SU-DHL-6 (cell line): ENCODE measurements at regions not wholly inside any gene's neighbourhood (a gene's known extent, or its start where the extent isn't known, plus 50 kb on each side); places are given as distances from the start of the nearest gene placed in this dataset.

Source experiments
- EZH2phosphoT487 ChIP-seq: fragments of 200-600 bp; sonication (generic), shearing (Covaris generic); conservative IDR thresholded peaks from 2 replicates; pipeline ENCODE4 v1.6.1; 2018; ENCODE audit warnings: mild to moderate bottlenecking, antibody characterized with exemption, low read length, moderate library complexity, mixed read lengths
- TF ChIP-seq, protein P1 (sequence below): fragments of 200-600 bp; sonication (generic); IDR thresholded peaks from one replicate; pipeline ENCODE4 v1.5.1; 2017; ENCODE audit warnings: antibody characterized with exemption, mild to moderate bottlenecking, low read length, moderate library complexity; ENCODE audit not compliant: insufficient read depth, poor library complexity, severe bottlenecking

DNA sequence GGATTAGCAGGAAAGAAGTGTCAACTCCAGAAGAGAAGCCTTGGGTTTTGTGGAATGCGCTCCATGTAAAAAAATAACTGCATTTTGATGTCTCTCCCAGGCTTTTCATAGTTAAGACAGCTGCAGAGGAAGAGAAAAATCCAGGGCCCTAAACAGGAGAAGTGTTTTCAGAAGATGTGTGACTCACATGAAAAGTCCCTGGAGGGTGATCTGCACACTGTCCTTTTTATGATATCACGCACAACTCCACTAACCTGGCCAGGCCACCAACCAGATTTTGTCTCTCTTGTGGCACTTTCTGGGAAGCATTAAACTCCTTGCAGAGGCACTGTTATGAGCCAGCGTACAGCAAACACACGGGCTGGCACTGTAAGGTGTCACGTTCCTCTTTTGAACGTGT, 267.3 kb downstream of the FGF9 start:
- TF ChIP-seq, protein P1, sequence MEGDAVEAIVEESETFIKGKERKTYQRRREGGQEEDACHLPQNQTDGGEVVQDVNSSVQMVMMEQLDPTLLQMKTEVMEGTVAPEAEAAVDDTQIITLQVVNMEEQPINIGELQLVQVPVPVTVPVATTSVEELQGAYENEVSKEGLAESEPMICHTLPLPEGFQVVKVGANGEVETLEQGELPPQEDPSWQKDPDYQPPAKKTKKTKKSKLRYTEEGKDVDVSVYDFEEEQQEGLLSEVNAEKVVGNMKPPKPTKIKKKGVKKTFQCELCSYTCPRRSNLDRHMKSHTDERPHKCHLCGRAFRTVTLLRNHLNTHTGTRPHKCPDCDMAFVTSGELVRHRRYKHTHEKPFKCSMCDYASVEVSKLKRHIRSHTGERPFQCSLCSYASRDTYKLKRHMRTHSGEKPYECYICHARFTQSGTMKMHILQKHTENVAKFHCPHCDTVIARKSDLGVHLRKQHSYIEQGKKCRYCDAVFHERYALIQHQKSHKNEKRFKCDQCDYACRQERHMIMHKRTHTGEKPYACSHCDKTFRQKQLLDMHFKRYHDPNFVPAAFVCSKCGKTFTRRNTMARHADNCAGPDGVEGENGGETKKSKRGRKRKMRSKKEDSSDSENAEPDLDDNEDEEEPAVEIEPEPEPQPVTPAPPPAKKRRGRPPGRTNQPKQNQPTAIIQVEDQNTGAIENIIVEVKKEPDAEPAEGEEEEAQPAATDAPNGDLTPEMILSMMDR = no peak
- no peak for TF ChIP-seq EZH2phosphoT487
